ENCODE measurements at regions not wholly inside any gene's neighbourhood (a gene's known extent, or its start where the extent isn't known, plus 50 kb on each side); places are given as distances from the start of the nearest gene placed in this dataset.

DNA sequence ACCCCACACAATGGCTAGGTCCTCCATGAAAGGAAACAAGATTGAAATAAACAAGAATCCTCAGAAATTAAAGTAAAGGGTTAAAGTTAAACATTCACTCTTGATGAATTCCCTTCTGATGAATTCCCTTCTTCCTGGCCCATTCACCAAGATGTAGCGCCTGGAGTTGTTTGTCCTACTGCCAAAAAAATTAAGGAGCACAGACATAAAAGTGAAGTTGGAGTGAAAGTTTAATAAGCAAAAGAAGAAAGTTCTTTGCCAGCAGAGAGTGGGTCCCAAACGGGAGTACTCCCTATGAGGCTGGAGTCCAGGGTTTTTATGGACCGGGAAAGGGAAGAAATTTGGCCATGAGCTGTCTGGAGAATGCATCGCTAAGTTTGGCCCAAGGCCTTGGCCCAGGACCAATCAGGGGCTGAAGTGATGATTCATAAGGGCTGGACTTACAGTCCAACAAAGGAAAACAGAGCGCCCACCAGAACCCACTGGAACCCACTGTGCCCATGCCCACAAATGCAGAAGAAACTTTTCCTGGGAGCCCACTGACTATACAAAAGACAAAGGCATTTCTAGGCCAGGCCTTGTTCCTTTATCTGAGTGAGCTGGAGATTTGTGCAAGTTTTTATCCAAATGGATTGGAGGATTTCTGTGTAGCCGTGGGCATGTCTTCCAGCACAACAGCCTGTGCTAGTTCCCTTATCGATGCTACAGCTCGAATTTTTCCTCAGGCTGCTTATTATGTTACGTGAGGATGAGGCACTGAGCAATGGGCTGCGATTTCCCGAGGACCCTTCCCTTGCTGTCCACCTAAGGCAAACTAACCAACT lies 1561.6 kb downstream of the OTOL1 start:
- TF ChIP-seq CTCF (IDR thresholded peaks at IDR 0.05; ENCODE audit: borderline replicate concordance, control extremely low read depth, extremely low read depth, insufficient read depth, missing control alignments), result no peak
- in situ Hi-C loops (cut with MboI; ENCODE audit: low sequenced_read_pairs, unreplicated experiment), result no loop called here
- DNase-seq (ENCODE audit: low spot score), result no peak

DNA sequence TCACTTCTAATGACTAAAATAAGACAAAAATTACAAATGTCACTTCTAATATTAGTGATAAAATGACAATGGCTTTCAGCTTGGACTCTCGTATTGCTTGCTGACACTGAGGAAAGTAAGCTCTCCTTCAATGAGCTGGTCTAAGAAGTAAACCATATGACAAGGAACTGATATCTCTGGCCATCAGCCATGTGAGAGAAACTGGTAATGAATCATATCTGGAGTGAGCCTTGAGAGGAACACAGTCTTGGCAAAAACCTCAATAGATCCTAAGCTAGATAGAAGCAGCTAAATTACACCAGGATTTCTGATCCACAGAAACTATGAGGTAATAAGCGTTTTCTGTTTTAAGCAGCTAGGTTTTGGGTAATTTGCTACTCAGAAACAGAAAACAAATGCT lies 1575.1 kb downstream of the OTOL1 start:
- TF ChIP-seq CTCF (IDR thresholded peaks at IDR 0.05; ENCODE audit: borderline replicate concordance, control extremely low read depth, extremely low read depth, insufficient read depth, missing control alignments), result no peak
- in situ Hi-C loops (cut with MboI; ENCODE audit: low sequenced_read_pairs, unreplicated experiment), result no loop called here
- DNase-seq (ENCODE audit: low spot score), result no peak

Data from GM13976 (cell line).